ENCODE measurements at regions not wholly inside any gene's neighbourhood (a gene's known extent, or its start where the extent isn't known, plus 50 kb on each side); places are given as distances from the start of the nearest gene placed in this dataset.

GRCh38 chr4:117400039-117400835 lies 314.9 kb upstream of the TRAM1L1 start:
- H2AFZ ChIP-seq (ENCODE audit: low read depth), result no peak overlapping the region
- CTCF ChIA-PET, result no interaction called here
- peaks cover 11% of the 10 kb centered on the region for H3F3A ChIP-seq (replicated peaks; ENCODE audit: insufficient read depth)
- POLR2A ChIA-PET, result no interaction called here
- peak overlapping the region; percentile 4; the same call in 1 of the 2 replicates for H3K9ac ChIP-seq
- H3K27me3 ChIP-seq (ENCODE audit: insufficient read depth), result no peaks in the 10 kb centered on the region
- H3K9me2 ChIP-seq, result no peaks in the 10 kb centered on the region
- no peaks in the 10 kb centered on the region for H3K79me2 ChIP-seq (ENCODE audit: insufficient read depth)
- H3K4me1 ChIP-seq (ENCODE audit: control insufficient read depth in 1 of 2, insufficient read depth in 2 of 2, low read depth in 1 of 2, low read length in 1 of 2), result no peaks in the 10 kb centered on the region; a peak in 1 of 4 replicates
- H3K27ac ChIP-seq (ENCODE audit: low read depth in 2 of 2, low read length in 1 of 2), result peak overlapping the region in 1 of 2 experiments; percentile 28; a peak in 3 of 4 replicates
- peak overlapping the region in 1 of 2 experiments; percentile 33; a peak in 2 of 4 replicates for H3K4me3 ChIP-seq (ENCODE audit: low read depth in 2 of 2, low read length in 1 of 2)
- no peaks in the 10 kb centered on the region for H3K36me3 ChIP-seq (replicated peaks in 1 of 2; ENCODE audit: control insufficient read depth in 1 of 2, insufficient read depth in 2 of 2, low read length in 1 of 2)
- H4K20me1 ChIP-seq (ENCODE audit: insufficient read depth), result no peaks in the 10 kb centered on the region
- no peak for DNase-seq
- no peaks in the 10 kb centered on the region for H3K9me3 ChIP-seq
- H3K4me2 ChIP-seq, result peak overlapping the region; percentile 62
- no peak; the same call in 1 of the 2 replicates for TF ChIP-seq NFIC (IDR thresholded peaks at IDR 0.05; ENCODE audit: borderline replicate concordance)
- no peak for TF ChIP-seq TAF1 (IDR thresholded peaks at IDR 0.05; ENCODE audit: borderline replicate concordance, low read depth, low read length)
- no peak for TF ChIP-seq SMC3 (IDR thresholded peaks at IDR 0.05; ENCODE audit: low read depth, low read length)
- no peak for TF ChIP-seq FOXJ3 (CRISPR knock-in tag; IDR thresholded peaks at IDR 0.05)
- no peak for TF ChIP-seq GABPA (IDR thresholded peaks at IDR 0.05; ENCODE audit: low read depth)
- peak; percentile 46; the same call in 1 of the 2 replicates for TF ChIP-seq TEAD4 (IDR thresholded peaks at IDR 0.05; ENCODE audit: borderline replicate concordance, insufficient read depth)
- TF ChIP-seq CTCF (IDR thresholded peaks at IDR 0.05), result no peak
- TF ChIP-seq MXI1 (IDR thresholded peaks at IDR 0.05; ENCODE audit: low read depth, low read length), result no peak
- no peak for TF ChIP-seq ELF1 (IDR thresholded peaks at IDR 0.05)
- 0 out of 4 replicates have a peak, but pooled peaks of 1 of the 2 experiments have one; percentile 13 for TF ChIP-seq EP300 (IDR thresholded peaks at IDR 0.05; ENCODE audit: borderline replicate concordance in 1 of 2, low read depth in 1 of 2, low read length in 1 of 2)
- no peak for TF ChIP-seq CHD2 (IDR thresholded peaks at IDR 0.05; ENCODE audit: low read length, partially characterized antibody)
- TF ChIP-seq EZH2phosphoT487 (IDR thresholded peaks at IDR 0.05; ENCODE audit: borderline replicate concordance, low read depth), result no peak
- TF ChIP-seq MAX (IDR thresholded peaks at IDR 0.05; ENCODE audit: low read depth), result no peak
- no peak for TF ChIP-seq USF1 (IDR thresholded peaks at IDR 0.05; ENCODE audit: borderline replicate concordance, low read depth)
- no peak for TF ChIP-seq SIN3A (IDR thresholded peaks at IDR 0.05; ENCODE audit: borderline replicate concordance, low read depth, low read length)
- TF ChIP-seq JUND (IDR thresholded peaks at IDR 0.05), result peak; percentile 66; the same call in 1 of the 2 replicates
- TF ChIP-seq ZBTB33 (IDR thresholded peaks at IDR 0.05; ENCODE audit: borderline replicate concordance, low read depth), result no peak
- 0 out of 2 replicates have a peak, but pooled peaks have one; percentile 29 for TF ChIP-seq FOXM1 (IDR thresholded peaks at IDR 0.05; ENCODE audit: low read depth)
- TF ChIP-seq IRF3 (IDR thresholded peaks at IDR 0.05; ENCODE audit: low read depth, low read length), result no peak
- no peak for TF ChIP-seq RCOR1 (IDR thresholded peaks at IDR 0.05; ENCODE audit: low read length)
- no peak for TF ChIP-seq GATA2 (CRISPR knock-in tag; IDR thresholded peaks at IDR 0.05)
- TF ChIP-seq RFX5 (IDR thresholded peaks at IDR 0.05; ENCODE audit: low read length), result no peak
- no peak for TF ChIP-seq YY1 (IDR thresholded peaks at IDR 0.05; ENCODE audit: low read depth)

Data from SK-N-SH (cell line).